IgD-negative memory B cell (primary cell): ENCODE measurements at regions not wholly inside any gene's neighbourhood (a gene's known extent, or its start where the extent isn't known, plus 50 kb on each side); places are given as distances from the start of the nearest gene placed in this dataset.

Experiments used
- H3K27ac Mint-ChIP-seq, 3 donors: one replicate each; pipeline ENCODE4 v1.8.0; 2020 to 2022; ENCODE audit warnings: mild to moderate bottlenecking in 3 of 3, mixed read lengths in 3 of 3, moderate library complexity in 1 of 3
- H3K27me3 Mint-ChIP-seq: one replicate; pipeline ENCODE4 v1.8.0; 2021; ENCODE audit warnings: mixed read lengths
- H3K36me3 Mint-ChIP-seq: one replicate; pipeline ENCODE4 v1.8.0; 2020; ENCODE audit warnings: mild to moderate bottlenecking, mixed read lengths
- H3K4me1 Mint-ChIP-seq, 3 donors: one replicate each; pipeline ENCODE4 v1.8.0; 2020 to 2022; ENCODE audit warnings: mixed read lengths in 3 of 3, mild to moderate bottlenecking in 1 of 3
- H3K4me3 Mint-ChIP-seq, 4 donors: one replicate each; pipeline ENCODE4 v1.8.0; 2020 to 2022; ENCODE audit warnings: mild to moderate bottlenecking in 4 of 4, mixed read lengths in 4 of 4, moderate library complexity in 3 of 4
- H3K9me3 Mint-ChIP-seq, 3 donors: one replicate each; pipeline ENCODE4 v1.8.0; 2020 to 2021; ENCODE audit warnings: mixed read lengths in 3 of 3, mild to moderate bottlenecking in 1 of 3

GRCh38 chr4:23166407-23166806 is 473.7 kb downstream of the GBA3 start:
- Mint-ChIP-seq H3K4me1 (no peaks in the 10 kb centered on the region), H3K4me3 (no peak overlapping the region), H3K36me3 (peaks cover 1% of the 10 kb centered on the region), H3K27ac (no peak overlapping the region), H3K9me3 (peaks cover 0 to 14% (median 3%) of the 10 kb centered on the region in 3 donors), H3K27me3 (no peaks in the 10 kb centered on the region)

GRCh38 chr4:23165669-23166068 is 472.9 kb downstream of the GBA3 start:
- H3K9me3 Mint-ChIP-seq, result peaks cover 0 to 16% (median 2%) of the 10 kb centered on the region in 3 donors
- H3K27ac Mint-ChIP-seq, result no peak overlapping the region
- no peaks in the 10 kb centered on the region for H3K27me3 Mint-ChIP-seq
- H3K4me3 Mint-ChIP-seq, result no peak overlapping the region
- no peaks in the 10 kb centered on the region for H3K4me1 Mint-ChIP-seq
- H3K36me3 Mint-ChIP-seq, result peaks cover 1% of the 10 kb centered on the region

- H3K9me3 Mint-ChIP-seq, result peaks cover 2 to 15% (median 2%) of the 10 kb centered on the region in 3 donors
- no peaks in the 10 kb centered on the region for H3K4me1 Mint-ChIP-seq
- no peak overlapping the region for H3K4me3 Mint-ChIP-seq
- H3K27me3 Mint-ChIP-seq, result no peaks in the 10 kb centered on the region
- no peak overlapping the region for H3K27ac Mint-ChIP-seq
- peaks cover 1% of the 10 kb centered on the region for H3K36me3 Mint-ChIP-seq
These were observed 471.1 kb downstream of the GBA3 start for GRCh38 chr4:23163647-23164436.

- Mint-ChIP-seq H3K4me1 (no peaks in the 10 kb centered on the region), H3K9me3 (peaks cover 2 to 15% (median 2%) of the 10 kb centered on the region in 3 donors), H3K27ac (no peak overlapping the region), H3K27me3 (no peaks in the 10 kb centered on the region), H3K36me3 (peaks cover under 1% of the 10 kb centered on the region), H3K4me3 (no peak overlapping the region)
These were observed 469.5 kb downstream of the GBA3 start for GRCh38 chr4:23162275-23162674.

- peaks cover 2 to 15% (median 2%) of the 10 kb centered on the region in 3 donors for H3K9me3 Mint-ChIP-seq
- no peaks in the 10 kb centered on the region for H3K36me3 Mint-ChIP-seq
- no peak overlapping the region for H3K27ac Mint-ChIP-seq
- H3K4me1 Mint-ChIP-seq, result no peaks in the 10 kb centered on the region
- no peak overlapping the region for H3K4me3 Mint-ChIP-seq
- H3K27me3 Mint-ChIP-seq, result no peaks in the 10 kb centered on the region
These were observed 469.1 kb downstream of the GBA3 start for GRCh38 chr4:23161787-23162186.

GRCh38 chr4:23153076-23153475 is 460.3 kb downstream of the GBA3 start:
- peaks cover 0 to 6% (median 4%) of the 10 kb centered on the region in 3 donors for H3K9me3 Mint-ChIP-seq
- H3K27me3 Mint-ChIP-seq, result no peaks in the 10 kb centered on the region
- H3K4me3 Mint-ChIP-seq, result no peak overlapping the region
- H3K36me3 Mint-ChIP-seq, result no peaks in the 10 kb centered on the region
- H3K27ac Mint-ChIP-seq, result no peak overlapping the region
- H3K4me1 Mint-ChIP-seq, result no peaks in the 10 kb centered on the region

- H3K4me3 Mint-ChIP-seq, result no peak overlapping the region
- no peak overlapping the region for H3K27ac Mint-ChIP-seq
- no peaks in the 10 kb centered on the region for H3K4me1 Mint-ChIP-seq
- H3K9me3 Mint-ChIP-seq, result peaks cover 4 to 9% (median 7%) of the 10 kb centered on the region in 3 donors
- no peaks in the 10 kb centered on the region for H3K27me3 Mint-ChIP-seq
- H3K36me3 Mint-ChIP-seq, result no peaks in the 10 kb centered on the region
These were observed 457.1 kb downstream of the GBA3 start for GRCh38 chr4:23149815-23150214.

GRCh38 chr4:23144707-23145106 is 452.0 kb downstream of the GBA3 start:
- Mint-ChIP-seq H3K9me3 (peaks cover 0 to 7% (median 4%) of the 10 kb centered on the region in 3 donors), H3K27ac (no peak overlapping the region), H3K4me1 (no peaks in the 10 kb centered on the region), H3K27me3 (no peaks in the 10 kb centered on the region), H3K36me3 (no peaks in the 10 kb centered on the region), H3K4me3 (no peak overlapping the region)

GRCh38 chr4:23135792-23136645 is 443.3 kb downstream of the GBA3 start:
- no peaks in the 10 kb centered on the region for H3K9me3 Mint-ChIP-seq
- H3K36me3 Mint-ChIP-seq, result no peaks in the 10 kb centered on the region
- H3K27ac Mint-ChIP-seq, result no peak overlapping the region
- no peak overlapping the region for H3K4me3 Mint-ChIP-seq
- no peaks in the 10 kb centered on the region for H3K27me3 Mint-ChIP-seq
- H3K4me1 Mint-ChIP-seq, result no peaks in the 10 kb centered on the region

GRCh38 chr4:23134331-23134730 is 441.6 kb downstream of the GBA3 start:
- Mint-ChIP-seq H3K9me3 (no peaks in the 10 kb centered on the region), H3K27me3 (no peaks in the 10 kb centered on the region), H3K27ac (no peak overlapping the region), H3K4me3 (no peak overlapping the region), H3K4me1 (no peaks in the 10 kb centered on the region), H3K36me3 (no peaks in the 10 kb centered on the region)

GRCh38 chr4:23130845-23131244 is 438.1 kb downstream of the GBA3 start:
- Mint-ChIP-seq H3K36me3 (no peaks in the 10 kb centered on the region), H3K27me3 (peaks cover 1% of the 10 kb centered on the region), H3K4me1 (no peaks in the 10 kb centered on the region), H3K27ac (no peak overlapping the region), H3K9me3 (peaks cover 0 to 5% (median 3%) of the 10 kb centered on the region in 3 donors), H3K4me3 (no peak overlapping the region)

- Mint-ChIP-seq H3K36me3 (no peaks in the 10 kb centered on the region), H3K27me3 (peaks cover 2% of the 10 kb centered on the region)
These were observed 432.4 kb downstream of the GBA3 start for GRCh38 chr4:23125118-23125517.

GRCh38 chr4:23122666-23123400 is 430.1 kb downstream of the GBA3 start:
- H3K27me3 Mint-ChIP-seq, result peaks cover 2% of the 10 kb centered on the region
- H3K36me3 Mint-ChIP-seq, result no peaks in the 10 kb centered on the region
- H3K4me1 Mint-ChIP-seq, result no peaks in the 10 kb centered on the region
- H3K4me3 Mint-ChIP-seq, result no peak overlapping the region
- peaks cover 3 to 9% (median 6%) of the 10 kb centered on the region in 3 donors for H3K9me3 Mint-ChIP-seq
- no peak overlapping the region for H3K27ac Mint-ChIP-seq

More at GRCh38 chr4:23125118-23125517, 432.4 kb downstream of the GBA3 start:
- Mint-ChIP-seq H3K4me3 (no peak overlapping the region), H3K27ac (no peak overlapping the region), H3K9me3 (peaks cover 3 to 9% (median 7%) of the 10 kb centered on the region in 3 donors), H3K4me1 (no peaks in the 10 kb centered on the region)

- Mint-ChIP-seq H3K4me3 (no peak overlapping the region), H3K27ac (no peak overlapping the region), H3K36me3 (no peaks in the 10 kb centered on the region), H3K4me1 (no peaks in the 10 kb centered on the region), H3K9me3 (peaks cover 0 to 4% (median 3%) of the 10 kb centered on the region in 3 donors), H3K27me3 (no peaks in the 10 kb centered on the region)
These were observed 427.6 kb downstream of the GBA3 start for GRCh38 chr4:23120374-23120773.

- Mint-ChIP-seq H3K27me3 (no peaks in the 10 kb centered on the region), H3K9me3 (peaks cover 0 to 6% (median 4%) of the 10 kb centered on the region in 3 donors), H3K27ac (no peak overlapping the region), H3K4me3 (no peak overlapping the region), H3K36me3 (no peaks in the 10 kb centered on the region), H3K4me1 (no peaks in the 10 kb centered on the region)
These were observed 425.1 kb downstream of the GBA3 start for GRCh38 chr4:23117826-23118225.
